HEK293T (cell line): ENCODE measurements at regions not wholly inside any gene's neighbourhood (a gene's known extent, or its start where the extent isn't known, plus 50 kb on each side); places are given as distances from the start of the nearest gene placed in this dataset.

Source experiments
- CTBP1 ChIP-seq: fragments of 450-650 bp; IDR thresholded peaks from 2 replicates; pipeline ENCODE4 v1.6.1; 2016; ENCODE audit warnings: borderline replicate concordance
- ELF4 ChIP-seq: fragments of 450-650 bp; IDR thresholded peaks from 2 replicates; pipeline ENCODE4 v1.6.1; 2017; ENCODE audit warnings: antibody characterized with exemption
- FOXA1 ChIP-seq: fragments of 450-650 bp; IDR thresholded peaks from 2 replicates; pipeline ENCODE4 v1.6.1; 2016; ENCODE audit warnings: mild to moderate bottlenecking
- HDGF ChIP-seq: fragments of 450-650 bp; IDR thresholded peaks from 2 replicates; pipeline ENCODE4 v1.6.1; 2017; ENCODE audit warnings: antibody characterized with exemption, borderline replicate concordance
- NFRKB ChIP-seq: fragments of 450-650 bp; IDR thresholded peaks from 2 replicates; pipeline ENCODE4 v1.6.1; 2016; ENCODE audit warnings: mild to moderate bottlenecking, moderate library complexity
- SP1 ChIP-seq: fragments of 450-650 bp; IDR thresholded peaks from 2 replicates; pipeline ENCODE4 v1.6.1; 2017
- SUZ12 ChIP-seq: fragments of 450-650 bp; IDR thresholded peaks from 2 replicates; pipeline ENCODE4 v1.6.1; 2016; ENCODE audit warnings: mild to moderate bottlenecking

DNA sequence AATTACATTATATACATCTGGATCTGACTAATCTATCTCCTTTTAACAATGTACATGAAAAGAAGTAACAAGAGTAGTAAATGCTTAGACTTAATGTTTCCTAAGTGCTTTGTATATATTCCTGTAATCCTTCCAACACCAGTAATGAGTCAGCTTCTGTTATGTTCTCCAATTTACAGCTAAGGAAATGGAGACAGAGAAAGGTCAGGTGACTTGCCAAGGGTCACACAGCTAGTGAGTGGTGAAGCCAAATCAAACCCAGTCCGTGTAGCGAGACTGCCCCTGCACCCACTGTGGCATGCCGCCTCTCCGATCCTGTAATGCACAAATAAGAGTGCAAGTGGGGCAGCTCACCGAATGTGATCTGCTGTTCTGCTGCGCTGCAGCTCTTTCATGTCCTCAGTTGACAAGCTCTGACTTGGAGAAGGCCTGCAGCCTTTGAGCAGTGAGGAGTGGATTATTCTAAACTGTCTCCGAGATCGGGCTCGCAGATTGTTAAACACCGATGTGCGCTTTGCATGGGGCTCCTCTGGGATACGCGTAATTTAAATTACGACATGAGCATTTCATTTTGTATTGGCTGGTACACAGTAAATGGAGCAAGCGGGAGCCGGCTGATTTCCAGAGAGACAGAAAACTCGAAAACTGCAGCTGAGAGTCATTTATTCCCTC lies 65.1 kb upstream of the KTN1 start:
- TF ChIP-seq SP1 (no peak), NFRKB (no peak), FOXA1 (no peak), ELF4 (no peak), CTBP1 (no peak), HDGF (no peak), SUZ12 (no peak)
